NCI-H524 (cell line): ENCODE measurements at regions not wholly inside any gene's neighbourhood (a gene's known extent, or its start where the extent isn't known, plus 50 kb on each side); places are given as distances from the start of the nearest gene placed in this dataset.

Experiments
- DNase-seq, 2 experiments: peaks; one replicate each; lab custom pipeline; 2025; lab: John Stamatoyannopoulos, UW

DNA sequence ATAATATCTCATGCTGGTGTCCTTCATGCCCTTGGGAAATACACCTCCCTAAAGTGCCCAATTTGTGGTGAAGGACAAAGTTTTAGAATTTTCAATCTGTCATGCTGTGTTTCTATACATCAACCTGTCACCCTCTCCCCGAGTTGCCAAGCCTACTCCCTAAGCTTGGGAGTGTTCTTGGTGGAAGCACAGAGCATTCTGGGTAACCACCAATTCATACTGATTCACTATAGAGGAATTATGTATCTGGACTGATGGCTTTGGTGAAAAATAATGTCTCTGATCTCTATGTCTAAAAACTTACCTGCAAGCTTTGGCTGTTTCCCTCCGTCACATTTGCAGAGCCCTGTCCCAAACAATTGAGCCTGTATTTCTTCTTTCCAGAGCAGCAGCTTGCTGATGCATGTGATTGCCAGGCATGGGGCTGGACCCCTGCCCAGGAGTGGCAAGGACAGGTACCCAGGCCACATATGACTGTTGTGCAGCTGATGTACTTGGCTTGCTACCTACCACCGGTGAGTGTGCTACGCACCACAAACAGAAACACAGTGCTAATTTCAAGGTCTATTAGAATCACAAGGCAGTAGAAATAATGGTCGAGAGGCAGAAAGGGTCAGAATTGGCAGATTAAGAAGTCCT, 202.8 kb upstream of the CITED2 start:
- DNase-seq: no peak

DNA sequence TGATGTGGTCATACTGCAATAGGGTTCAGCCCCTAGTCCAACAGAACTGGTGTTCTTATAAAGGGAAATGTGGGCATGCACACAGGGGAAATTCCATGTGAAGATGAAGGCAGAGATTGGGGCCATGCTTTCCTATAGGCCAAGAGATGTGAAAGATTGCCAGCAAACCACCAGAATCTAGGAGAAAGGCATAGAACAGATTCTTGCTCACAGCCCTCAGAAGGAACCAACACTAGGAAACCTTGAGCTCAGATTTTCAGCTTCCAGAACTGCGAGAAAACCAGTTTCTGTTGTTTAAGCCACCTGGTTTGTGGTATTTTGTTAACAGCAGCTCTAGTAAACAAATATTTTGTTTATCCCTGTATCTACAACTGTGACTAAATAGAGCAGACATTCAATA, 197.6 kb upstream of the CITED2 start:
- no peak for DNase-seq

DNA sequence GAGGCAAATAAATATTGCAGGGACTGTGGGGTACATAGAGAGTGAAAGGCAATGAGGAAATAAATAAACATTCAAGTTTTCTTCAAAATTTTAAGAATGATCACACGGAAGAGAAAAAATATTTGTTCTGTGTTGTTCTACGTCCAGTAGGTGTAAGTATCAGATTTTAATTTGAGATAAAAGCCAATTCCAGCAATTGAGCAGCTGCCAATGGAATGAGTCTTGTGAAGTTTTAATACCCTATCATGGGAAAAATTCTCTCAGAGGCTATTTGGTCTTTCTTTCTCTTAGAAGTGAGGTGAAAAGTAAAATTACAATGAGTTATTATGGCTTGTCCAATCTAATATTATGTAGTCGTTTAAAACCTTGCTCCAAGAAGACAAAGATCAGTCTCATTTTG, 195.7 kb upstream of the CITED2 start:
- DNase-seq: no peak

DNA sequence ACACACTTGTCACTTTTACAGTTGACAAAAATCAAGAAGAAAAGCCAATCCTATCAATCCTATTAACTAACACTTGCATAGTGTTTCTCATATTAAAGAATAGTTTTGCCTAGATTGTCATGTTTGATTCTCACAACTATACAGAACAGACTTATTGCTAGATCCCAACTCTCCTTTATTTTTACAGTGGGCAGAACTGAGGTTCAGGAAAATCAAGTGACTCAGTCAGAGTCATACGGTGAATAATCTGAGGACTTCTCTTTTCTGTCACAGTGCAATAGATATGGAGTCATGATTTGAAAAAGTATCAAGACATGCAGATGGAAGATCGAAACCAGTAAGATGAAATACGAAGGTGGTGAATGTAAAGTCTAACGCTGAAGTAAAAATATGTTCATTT, 195.1 kb upstream of the CITED2 start:
- no peak for DNase-seq

- DNase-seq: no peak
Measured at GRCh38 chr6:139568956-139569538, 194.6 kb upstream of the CITED2 start.

GRCh38 chr6:139568151-139568955, 193.9 kb upstream of the CITED2 start:
- DNase-seq: no peak

- no peak for DNase-seq
Measured at GRCh38 chr6:139567095-139567494, 192.6 kb upstream of the CITED2 start.

DNA sequence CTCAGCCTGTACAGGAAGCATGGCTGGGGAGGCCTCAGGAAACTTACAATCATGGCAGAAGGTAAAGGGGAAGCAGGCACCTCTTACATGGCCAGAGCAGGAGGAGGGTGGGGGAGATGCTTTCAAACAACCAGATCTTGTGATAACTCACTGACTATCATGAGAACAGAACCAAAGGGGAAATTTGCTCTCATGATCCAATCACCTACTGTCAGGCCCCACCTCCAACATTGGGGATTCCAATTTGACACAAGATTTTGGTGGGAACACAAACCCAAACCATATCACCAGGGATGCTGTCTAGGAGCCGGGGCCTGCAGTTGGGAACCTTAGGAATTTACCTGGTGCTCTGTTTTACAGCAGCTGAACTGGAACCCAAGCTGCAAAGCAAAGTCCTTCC, 191.1 kb upstream of the CITED2 start:
- DNase-seq: no peak

GRCh38 chr6:139557547-139557946, 183.1 kb upstream of the CITED2 start:
- DNase-seq: no peak

- no peak for DNase-seq
Measured at GRCh38 chr6:139556532-139556931, 182.1 kb upstream of the CITED2 start.

DNA sequence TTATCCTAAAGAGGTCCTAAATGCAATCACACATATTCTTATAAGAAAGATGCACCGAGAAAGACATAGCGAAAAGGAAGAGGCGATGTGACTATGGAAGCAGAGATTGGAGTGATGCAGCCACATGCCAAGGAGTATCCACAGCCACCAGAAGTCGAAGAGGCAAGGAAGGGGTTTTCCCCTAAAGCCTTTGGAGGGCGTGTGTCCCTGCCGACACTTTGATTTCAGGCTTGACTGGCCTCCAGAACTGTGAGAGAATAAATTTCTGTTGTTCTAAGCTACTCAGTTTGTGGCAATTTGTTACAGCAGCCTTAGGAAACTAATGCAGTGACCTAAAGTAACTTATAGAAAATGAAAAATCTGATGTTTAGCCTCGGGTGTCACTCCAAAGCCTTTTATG, 179.5 kb upstream of the CITED2 start:
- no peak for DNase-seq

GRCh38 chr6:139551376-139551775, 176.9 kb upstream of the CITED2 start:
- DNase-seq: no peak

- DNase-seq: no peak
Measured at GRCh38 chr6:139550361-139550760, 175.9 kb upstream of the CITED2 start.

DNA sequence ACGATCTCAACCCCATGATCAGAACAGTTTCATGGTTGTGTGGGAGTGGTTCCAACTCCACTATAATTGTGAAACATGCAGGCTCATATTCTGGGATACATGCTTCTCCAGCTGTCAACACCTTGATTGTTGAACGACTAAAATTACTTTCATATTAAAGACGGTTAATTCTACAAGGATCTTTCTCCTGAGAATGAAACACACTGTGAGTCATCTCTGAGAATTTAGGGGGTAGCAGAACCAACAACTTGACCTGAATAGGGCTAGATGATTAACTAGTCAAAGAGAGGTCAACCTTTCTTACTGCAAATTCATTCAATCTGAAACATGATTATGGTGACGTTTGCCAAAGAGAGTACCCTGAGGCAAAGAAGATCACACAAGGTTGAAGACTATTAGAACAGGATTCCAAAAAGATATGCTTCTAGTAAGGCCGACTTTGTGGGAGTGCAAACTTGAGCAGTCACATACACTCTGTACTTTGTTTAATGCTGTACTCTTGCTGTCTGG, 175.2 kb upstream of the CITED2 start:
- no peak for DNase-seq

- no peak for DNase-seq
Measured at GRCh38 chr6:139547804-139548203, 173.4 kb upstream of the CITED2 start.

GRCh38 chr6:139547122-139547776, 172.8 kb upstream of the CITED2 start:
- no peak for DNase-seq

DNA sequence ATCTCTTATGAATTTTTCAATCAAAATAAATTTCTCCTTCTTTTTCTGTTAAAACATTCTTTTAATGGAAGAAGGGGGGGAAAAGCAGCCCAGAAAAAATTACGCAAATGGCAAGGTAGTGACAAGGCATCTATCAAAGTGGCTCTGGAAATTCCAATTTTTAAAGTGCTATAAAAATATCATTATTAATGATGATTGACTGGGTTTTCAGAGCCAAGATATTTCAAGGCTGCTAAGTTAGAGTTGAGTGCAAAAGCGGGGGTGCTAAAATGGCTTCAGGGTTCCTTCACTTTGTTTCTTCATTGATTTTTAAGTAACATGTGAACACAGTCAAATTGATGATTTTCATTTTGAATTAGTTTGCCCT, 171.6 kb upstream of the CITED2 start:
- no peak for DNase-seq

GRCh38 chr6:139545206-139546105, 171.0 kb upstream of the CITED2 start:
- no peak for DNase-seq

DNA sequence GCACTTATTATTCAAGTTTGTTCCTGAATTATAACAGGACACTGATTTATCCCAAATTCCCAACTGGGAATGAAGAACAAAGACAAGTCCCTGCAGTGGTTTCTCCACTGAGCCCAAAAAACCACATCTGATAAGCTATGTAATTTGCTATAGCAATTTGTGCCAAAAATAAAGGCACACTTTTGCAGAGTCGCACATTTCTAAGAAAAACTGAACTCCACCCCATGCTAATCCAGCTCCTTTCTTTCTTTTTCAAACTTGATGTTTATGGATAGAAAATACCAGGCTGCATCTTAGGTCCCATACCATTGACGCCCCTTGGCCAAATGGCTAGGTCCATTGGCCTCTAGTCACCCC, 170.2 kb upstream of the CITED2 start:
- no peak for DNase-seq

GRCh38 chr6:139542351-139542750, 167.9 kb upstream of the CITED2 start:
- no peak for DNase-seq

DNA sequence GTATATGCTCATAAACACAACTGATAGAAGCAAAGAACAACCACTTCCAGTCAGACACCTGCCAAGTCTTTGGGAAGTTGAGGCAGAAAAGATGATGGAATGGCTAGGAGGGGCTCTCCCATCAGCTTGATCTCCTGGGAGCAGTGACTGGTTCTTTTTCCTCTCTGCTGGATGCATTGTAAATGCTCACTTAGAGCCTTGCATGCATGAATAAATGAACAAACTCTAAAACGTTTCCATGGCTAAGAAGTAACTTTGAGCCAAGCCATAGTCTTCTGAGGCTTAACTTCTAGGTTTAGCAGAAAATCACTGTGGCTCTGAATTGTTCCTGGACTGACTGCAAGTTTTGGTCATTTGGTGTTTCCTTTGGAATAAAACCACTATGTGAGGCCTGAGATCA, 166.4 kb upstream of the CITED2 start:
- no peak for DNase-seq

DNA sequence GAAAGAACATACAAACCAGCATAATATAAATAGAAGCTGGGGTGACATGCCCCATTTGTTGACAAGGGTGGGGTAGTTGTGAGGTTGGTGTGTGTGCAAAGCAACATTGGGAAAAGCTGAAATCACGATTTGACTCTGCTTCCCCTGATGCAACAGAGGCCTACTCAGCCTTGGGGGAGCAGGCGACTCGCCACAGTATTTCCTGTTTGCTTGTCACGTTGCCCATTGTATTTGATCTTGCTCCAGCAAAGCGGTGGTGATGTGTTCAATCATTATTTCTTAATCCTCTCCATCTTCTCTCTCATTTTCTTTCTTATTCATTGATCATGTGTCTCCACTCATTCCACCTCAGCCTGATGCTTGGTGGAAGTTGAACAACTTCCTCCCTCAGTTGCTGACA, 165.8 kb upstream of the CITED2 start:
- no peak for DNase-seq
